IPS-20b (cell line): ENCODE measurements at regions not wholly inside any gene's neighbourhood (a gene's known extent, or its start where the extent isn't known, plus 50 kb on each side); places are given as distances from the start of the nearest gene placed in this dataset.
A peak's percentile ranks its signal among the peaks of the same experiment; 100 is the strongest.

Source experiments
- H3K27ac ChIP-seq: one replicate; pipeline ENCODE4 v1.5.1; 2013; ENCODE audit warnings: low read length
- H3K27me3 ChIP-seq: 2 replicates; pipeline ENCODE4 v1.6.1; 2013; ENCODE audit warnings: mild to moderate bottlenecking, low read length, inconsistent platforms; ENCODE audit not compliant: insufficient read depth
- H3K36me3 ChIP-seq: 2 replicates; pipeline ENCODE4 v1.6.1; 2013; ENCODE audit warnings: low read depth, mild to moderate bottlenecking, inconsistent platforms, low read length, moderate library complexity; ENCODE audit not compliant: insufficient read depth
- H3K4me1 ChIP-seq: 2 replicates; pipeline ENCODE4 v1.6.1; 2013; ENCODE audit warnings: mild to moderate bottlenecking, control low read depth, inconsistent platforms, low read length, moderate library complexity; ENCODE audit not compliant: insufficient read depth
- H3K4me3 ChIP-seq: 2 replicates; pipeline ENCODE4 v1.5.1; 2013; ENCODE audit warnings: mild to moderate bottlenecking, low read length, inconsistent platforms
- H3K9ac ChIP-seq: 2 replicates; pipeline ENCODE4 v1.6.1; 2013; ENCODE audit warnings: low read depth, mild to moderate bottlenecking, inconsistent platforms, low read length, moderate library complexity
- H3K9me3 ChIP-seq: 2 replicates; pipeline ENCODE4 v1.6.1; 2013; ENCODE audit warnings: mild to moderate bottlenecking, low read depth, low read length, inconsistent platforms; ENCODE audit not compliant: insufficient read depth

GRCh38 chrX:63993936-63994335, 208.9 kb upstream of the ARHGEF9 start:
- no peaks in the 10 kb centered on the region for H3K27me3 ChIP-seq
- H3K4me1 ChIP-seq = no peaks in the 10 kb centered on the region
- no peak overlapping the region for H3K4me3 ChIP-seq
- H3K36me3 ChIP-seq = no peaks in the 10 kb centered on the region
- H3K9me3 ChIP-seq = no peaks in the 10 kb centered on the region
- no peak overlapping the region for H3K27ac ChIP-seq
- H3K9ac ChIP-seq = no peak overlapping the region

- Histone ChIP-seq H3K9me3 (no peaks in the 10 kb centered on the region), H3K9ac (no peak overlapping the region), H3K27me3 (no peaks in the 10 kb centered on the region), H3K36me3 (no peaks in the 10 kb centered on the region), H3K4me1 (no peaks in the 10 kb centered on the region), H3K4me3 (no peak overlapping the region), H3K27ac (no peak overlapping the region)
Observed at GRCh38 chrX:63985906-63986305, 200.9 kb upstream of the ARHGEF9 start.

GRCh38 chrX:63979480-63979879, 194.5 kb upstream of the ARHGEF9 start:
- Histone ChIP-seq H3K27ac (no peak overlapping the region), H3K4me1 (no peaks in the 10 kb centered on the region), H3K9ac (no peak overlapping the region), H3K4me3 (no peak overlapping the region), H3K27me3 (no peaks in the 10 kb centered on the region), H3K36me3 (no peaks in the 10 kb centered on the region), H3K9me3 (peaks cover 7% of the 10 kb centered on the region)

- H3K9ac ChIP-seq = no peak overlapping the region
- no peaks in the 10 kb centered on the region; the same call in 1 of the 2 replicates for H3K4me1 ChIP-seq
- H3K36me3 ChIP-seq = no peaks in the 10 kb centered on the region
- H3K27me3 ChIP-seq = no peaks in the 10 kb centered on the region
- no peak overlapping the region for H3K4me3 ChIP-seq
- H3K9me3 ChIP-seq = no peaks in the 10 kb centered on the region
- H3K27ac ChIP-seq = no peak overlapping the region
Observed at GRCh38 chrX:63967551-63967950, 182.5 kb upstream of the ARHGEF9 start.

- H3K27me3 ChIP-seq = no peaks in the 10 kb centered on the region
- peaks cover 4% of the 10 kb centered on the region for H3K4me1 ChIP-seq
- no peak overlapping the region for H3K9ac ChIP-seq
- H3K36me3 ChIP-seq = no peaks in the 10 kb centered on the region
- H3K4me3 ChIP-seq = no peak overlapping the region
- H3K9me3 ChIP-seq = no peaks in the 10 kb centered on the region
- no peak overlapping the region for H3K27ac ChIP-seq
Observed at GRCh38 chrX:63963095-63963784, 178.2 kb upstream of the ARHGEF9 start.

GRCh38 chrX:63961964-63962363, 176.9 kb upstream of the ARHGEF9 start:
- Histone ChIP-seq H3K4me1 (peaks cover 4% of the 10 kb centered on the region; the same call in 1 of the 2 replicates), H3K9ac (no peak overlapping the region), H3K4me3 (no peak overlapping the region), H3K9me3 (no peaks in the 10 kb centered on the region), H3K36me3 (no peaks in the 10 kb centered on the region), H3K27me3 (no peaks in the 10 kb centered on the region), H3K27ac (no peak overlapping the region)

GRCh38 chrX:63959975-63960374, 175.0 kb upstream of the ARHGEF9 start:
- H3K9ac ChIP-seq = no peak overlapping the region
- no peaks in the 10 kb centered on the region for H3K27me3 ChIP-seq
- no peaks in the 10 kb centered on the region for H3K36me3 ChIP-seq
- H3K9me3 ChIP-seq = no peaks in the 10 kb centered on the region
- peaks cover 4% of the 10 kb centered on the region; the same call in 1 of the 2 replicates for H3K4me1 ChIP-seq
- no peak overlapping the region for H3K27ac ChIP-seq
- H3K4me3 ChIP-seq = no peak overlapping the region

- Histone ChIP-seq H3K27me3 (no peaks in the 10 kb centered on the region), H3K36me3 (no peaks in the 10 kb centered on the region), H3K9me3 (no peaks in the 10 kb centered on the region), H3K27ac (no peak overlapping the region), H3K4me1 (peaks cover 4% of the 10 kb centered on the region; the same call in 1 of the 2 replicates), H3K9ac (no peak overlapping the region), H3K4me3 (no peak overlapping the region)
Observed at GRCh38 chrX:63958134-63958865, 173.3 kb upstream of the ARHGEF9 start.

- H3K36me3 ChIP-seq = no peaks in the 10 kb centered on the region
- no peak overlapping the region for H3K4me3 ChIP-seq
- H3K27me3 ChIP-seq = no peaks in the 10 kb centered on the region
- H3K27ac ChIP-seq = no peak overlapping the region
- H3K9me3 ChIP-seq = no peaks in the 10 kb centered on the region
- no peak overlapping the region for H3K9ac ChIP-seq
- H3K4me1 ChIP-seq = peaks cover 15% of the 10 kb centered on the region; the same call in 1 of the 2 replicates
Observed at GRCh38 chrX:63935835-63936234, 150.8 kb upstream of the ARHGEF9 start.

- H3K27me3 ChIP-seq = no peaks in the 10 kb centered on the region
- H3K27ac ChIP-seq = no peak overlapping the region
- peaks cover 15% of the 10 kb centered on the region; the same call in 1 of the 2 replicates for H3K4me1 ChIP-seq
- no peaks in the 10 kb centered on the region for H3K36me3 ChIP-seq
- H3K9me3 ChIP-seq = no peaks in the 10 kb centered on the region
- 0 out of 2 replicates have a peak overlapping the region, but pooled peaks have one; percentile 21 for H3K9ac ChIP-seq
- peak overlapping the region; percentile 33 for H3K4me3 ChIP-seq
Observed at GRCh38 chrX:63934791-63935190, 149.8 kb upstream of the ARHGEF9 start.

GRCh38 chrX:63934160-63934559, 149.1 kb upstream of the ARHGEF9 start:
- no peaks in the 10 kb centered on the region for H3K36me3 ChIP-seq

GRCh38 chrX:63932907-63933306, 147.9 kb upstream of the ARHGEF9 start:
- no peaks in the 10 kb centered on the region for H3K36me3 ChIP-seq
- peaks cover 15% of the 10 kb centered on the region; the same call in 1 of the 2 replicates for H3K4me1 ChIP-seq
- H3K9ac ChIP-seq = no peak overlapping the region
- no peaks in the 10 kb centered on the region for H3K9me3 ChIP-seq
- no peak overlapping the region for H3K4me3 ChIP-seq
- H3K27me3 ChIP-seq = no peaks in the 10 kb centered on the region
- H3K27ac ChIP-seq = no peak overlapping the region

More at GRCh38 chrX:63934160-63934559, 149.1 kb upstream of the ARHGEF9 start:
- Histone ChIP-seq H3K27me3 (no peaks in the 10 kb centered on the region), H3K27ac (no peak overlapping the region), H3K4me3 (peak overlapping the region; percentile 33; the same call in 1 of the 2 replicates), H3K4me1 (peaks cover 15% of the 10 kb centered on the region; the same call in 1 of the 2 replicates), H3K9ac (0 out of 2 replicates have a peak overlapping the region, but pooled peaks have one; percentile 21), H3K9me3 (no peaks in the 10 kb centered on the region)
